Neural progenitor cell (in vitro differentiated cells): ENCODE measurements at regions not wholly inside any gene's neighbourhood (a gene's known extent, or its start where the extent isn't known, plus 50 kb on each side); places are given as distances from the start of the nearest gene placed in this dataset.

Experiments
- EZH2 ChIP-seq: fragments of 200-600 bp; sonication (generic); IDR thresholded peaks from 2 replicates; pipeline ENCODE4 v1.6.1; 2017; ENCODE audit warnings: antibody characterized with exemption, mild to moderate bottlenecking, moderate library complexity
- TF ChIP-seq, protein P1 (sequence below): fragments of 200-600 bp; sonication (generic); IDR thresholded peaks from 2 replicates; pipeline ENCODE4 v1.5.1; 2017; ENCODE audit warnings: antibody characterized with exemption, mild to moderate bottlenecking

DNA sequence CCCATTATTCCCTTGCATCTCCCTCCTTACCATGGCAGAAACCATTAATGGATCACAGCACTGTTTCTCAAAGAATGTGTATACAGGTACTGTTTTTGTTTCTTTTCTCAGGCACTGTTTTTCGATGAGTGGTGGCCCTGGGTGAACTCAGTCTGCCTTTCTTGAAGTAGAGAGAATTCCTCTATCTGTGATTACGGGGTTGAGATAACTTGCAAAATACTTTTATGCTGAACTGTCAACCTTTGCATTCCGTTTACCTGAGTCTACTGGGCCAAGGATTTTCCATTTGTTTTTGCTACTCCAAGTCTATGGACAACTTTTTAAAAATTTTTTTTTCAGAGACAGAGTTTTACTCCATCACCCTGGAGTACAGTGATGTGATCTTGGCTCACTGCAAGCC is 82.7 kb upstream of the CLINT1 start:
- TF ChIP-seq, protein P1, sequence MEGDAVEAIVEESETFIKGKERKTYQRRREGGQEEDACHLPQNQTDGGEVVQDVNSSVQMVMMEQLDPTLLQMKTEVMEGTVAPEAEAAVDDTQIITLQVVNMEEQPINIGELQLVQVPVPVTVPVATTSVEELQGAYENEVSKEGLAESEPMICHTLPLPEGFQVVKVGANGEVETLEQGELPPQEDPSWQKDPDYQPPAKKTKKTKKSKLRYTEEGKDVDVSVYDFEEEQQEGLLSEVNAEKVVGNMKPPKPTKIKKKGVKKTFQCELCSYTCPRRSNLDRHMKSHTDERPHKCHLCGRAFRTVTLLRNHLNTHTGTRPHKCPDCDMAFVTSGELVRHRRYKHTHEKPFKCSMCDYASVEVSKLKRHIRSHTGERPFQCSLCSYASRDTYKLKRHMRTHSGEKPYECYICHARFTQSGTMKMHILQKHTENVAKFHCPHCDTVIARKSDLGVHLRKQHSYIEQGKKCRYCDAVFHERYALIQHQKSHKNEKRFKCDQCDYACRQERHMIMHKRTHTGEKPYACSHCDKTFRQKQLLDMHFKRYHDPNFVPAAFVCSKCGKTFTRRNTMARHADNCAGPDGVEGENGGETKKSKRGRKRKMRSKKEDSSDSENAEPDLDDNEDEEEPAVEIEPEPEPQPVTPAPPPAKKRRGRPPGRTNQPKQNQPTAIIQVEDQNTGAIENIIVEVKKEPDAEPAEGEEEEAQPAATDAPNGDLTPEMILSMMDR: no peak
- no peak for TF ChIP-seq EZH2
